Neuronal stem cell (in vitro differentiated cells): ENCODE measurements at regions not wholly inside any gene's neighbourhood (a gene's known extent, or its start where the extent isn't known, plus 50 kb on each side); places are given as distances from the start of the nearest gene placed in this dataset.

Experiments
- DNase-seq: peaks from one replicate; pipeline ENCODE4 v3.0.0-alpha.2; 2013; ENCODE audit warnings: low spot score
- H2AFZ ChIP-seq: one replicate; pipeline ENCODE4 v1.6.1; 2013; ENCODE audit warnings: mild to moderate bottlenecking, low read length, inconsistent platforms
- H2AK5ac ChIP-seq: 2 replicates; pipeline ENCODE4 v1.6.1; 2013; ENCODE audit warnings: low read depth, mild to moderate bottlenecking, inconsistent platforms, low read length, moderate library complexity, mixed read lengths
- H2BK120ac ChIP-seq: 2 replicates; pipeline ENCODE4 v1.6.1; 2013; ENCODE audit warnings: low read depth, mild to moderate bottlenecking, inconsistent platforms, low read length, moderate library complexity, mixed read lengths
- H2BK12ac ChIP-seq: one replicate; pipeline ENCODE4 v1.6.1; 2013; ENCODE audit warnings: low read length, inconsistent platforms
- H2BK15ac ChIP-seq: 2 replicates; pipeline ENCODE4 v1.6.1; 2013; ENCODE audit warnings: mild to moderate bottlenecking, low read length, inconsistent platforms, mixed read lengths
- H2BK5ac ChIP-seq: one replicate; pipeline ENCODE4 v1.6.1; 2013; ENCODE audit warnings: inconsistent platforms, mild to moderate bottlenecking, low read length, moderate library complexity
- H3K14ac ChIP-seq: one replicate; pipeline ENCODE4 v1.6.1; 2013; ENCODE audit warnings: low read length, inconsistent platforms
- H3K18ac ChIP-seq: 2 replicates; pipeline ENCODE4 v1.6.1; 2013; ENCODE audit warnings: low read length, inconsistent platforms
- H3K23ac ChIP-seq: 2 replicates; pipeline ENCODE4 v1.6.1; 2013; ENCODE audit warnings: low read depth, mild to moderate bottlenecking, mixed read lengths, low read length, inconsistent platforms; ENCODE audit not compliant: poor library complexity
- H3K27ac ChIP-seq: replicated peaks from 3 replicates; pipeline ENCODE4 v1.5.1; 2013; ENCODE audit warnings: low read length, inconsistent platforms
- H3K27me3 ChIP-seq, 3 experiments: 2 replicates each; pipeline ENCODE4 v1.6.1; 2013; ENCODE audit warnings: low read length in 3 of 3, mild to moderate bottlenecking in 2 of 3, inconsistent platforms in 1 of 3, low read depth in 1 of 3, mixed read lengths in 1 of 3, moderate library complexity in 1 of 3; ENCODE audit not compliant: control insufficient read depth in 3 of 3, insufficient read depth in 3 of 3
- H3K36me3 ChIP-seq, 2 donors: replicated peaks in 1 of 2; 2 replicates each; pipeline ENCODE4 v1.6.1; 2013; ENCODE audit warnings: low read length in 2 of 2; ENCODE audit not compliant: control insufficient read depth in 2 of 2, insufficient read depth in 2 of 2
- H3K4ac ChIP-seq: 2 replicates; pipeline ENCODE4 v1.6.1; 2013; ENCODE audit warnings: inconsistent platforms, mild to moderate bottlenecking, low read length, moderate library complexity
- H3K4me1 ChIP-seq, 2 donors: 1 replicate in 1 of 2; 2 replicates in 1 of 2; pipeline ENCODE4 v1.6.1; 2013; ENCODE audit warnings: low read length in 2 of 2, low read depth in 1 of 2; ENCODE audit not compliant: control insufficient read depth in 2 of 2, insufficient read depth in 1 of 2
- H3K4me2 ChIP-seq: one replicate; pipeline ENCODE4 v1.6.1; 2013; ENCODE audit warnings: mild to moderate bottlenecking, low read length, inconsistent platforms; ENCODE audit not compliant: insufficient read depth, poor library complexity, severe bottlenecking
- H3K4me3 ChIP-seq, 2 donors: 2 replicates each; pipeline ENCODE4 v1.5.1; 2013; ENCODE audit warnings: low read length in 2 of 2, mild to moderate bottlenecking in 2 of 2, inconsistent platforms in 1 of 2, moderate library complexity in 1 of 2
- H3K79me1 ChIP-seq: one replicate; pipeline ENCODE4 v1.6.1; 2013; ENCODE audit warnings: low read depth, mild to moderate bottlenecking, inconsistent platforms, low read length, moderate library complexity
- H3K9ac ChIP-seq: one replicate; pipeline ENCODE4 v1.6.1; 2013; ENCODE audit warnings: mild to moderate bottlenecking, low read depth, low read length, inconsistent platforms; ENCODE audit not compliant: poor library complexity
- H3K9me3 ChIP-seq, 2 donors: replicated peaks in 1 of 2; 2 replicates each; pipeline versions ENCODE3 to v1.6.1; 2013; ENCODE audit warnings: low read length in 2 of 2, mild to moderate bottlenecking in 2 of 2, inconsistent platforms in 1 of 2, low read depth in 1 of 2, mixed read lengths in 1 of 2, moderate library complexity in 1 of 2; ENCODE audit not compliant: control insufficient read depth in 2 of 2, insufficient read depth in 1 of 2
- H4K8ac ChIP-seq: one replicate; pipeline ENCODE4 v1.6.1; 2013; ENCODE audit warnings: low read depth, mild to moderate bottlenecking, inconsistent platforms, low read length, moderate library complexity
- H4K91ac ChIP-seq: one replicate; pipeline ENCODE4 v1.6.1; 2013; ENCODE audit warnings: low read length, low read depth, mild to moderate bottlenecking, inconsistent platforms; ENCODE audit not compliant: poor library complexity
- WGBS, 2 donors: extraction: QIAGEN DNeasy Blood & Tissue Kit; methylation state at CpG; one replicate each; pipeline ENCODE4 v1.1.7; 2013; ENCODE audit warnings: missing lambda C conversion rate in 2 of 2, mixed read lengths in 1 of 2; ENCODE audit not compliant: insufficient read length in 2 of 2, insufficient replicate concordance in 1 of 2; ENCODE audit errors: extremely low coverage in 2 of 2; 5-methylcytosine and 5-hydroxymethylcytosine counted together

- Histone ChIP-seq H2BK120ac (no peak overlapping the region), H3K79me1 (no peaks in the 10 kb centered on the region), H3K4me1 (no peaks in the 10 kb centered on the region), H3K36me3 (no peaks in the 10 kb centered on the region), H3K4me2 (no peak overlapping the region), H2AFZ (no peak overlapping the region), H3K18ac (no peak overlapping the region), H4K91ac (no peak overlapping the region), H2BK12ac (no peak overlapping the region), H3K9ac (no peak overlapping the region), H2BK15ac (no peak overlapping the region), H3K27ac (no peak overlapping the region), H4K8ac (no peak overlapping the region), H3K23ac (no peak overlapping the region), H3K27me3 (no peaks in the 10 kb centered on the region), H2AK5ac (no peak overlapping the region), H2BK5ac (no peak overlapping the region), H3K4ac (no peak overlapping the region), H3K14ac (no peak overlapping the region), H3K9me3 (no peaks in the 10 kb centered on the region), H3K4me3 (no peak overlapping the region)
- DNase-seq: no peak
- no CpG with 5 or more reads among the region's 3 CpGs for WGBS, 2 donors
These were observed 105.8 kb upstream of the EGFL6 start for GRCh38 chrX:13463608-13464007.

GRCh38 chrX:13452283-13452682, 117.1 kb upstream of the EGFL6 start:
- H2AK5ac ChIP-seq: no peak overlapping the region
- no peak overlapping the region for H4K8ac ChIP-seq
- H3K36me3 ChIP-seq: no peaks in the 10 kb centered on the region
- H3K14ac ChIP-seq: no peak overlapping the region
- H3K27me3 ChIP-seq: no peaks in the 10 kb centered on the region
- no peak overlapping the region for H2BK15ac ChIP-seq
- no peaks in the 10 kb centered on the region for H3K9me3 ChIP-seq
- no peak overlapping the region for H2BK5ac ChIP-seq
- no peak overlapping the region for H3K4me3 ChIP-seq
- no peak overlapping the region for H3K9ac ChIP-seq
- H2BK12ac ChIP-seq: no peak overlapping the region
- WGBS, 2 donors: no CpG with 5 or more reads among the region's 7 CpGs
- H2BK120ac ChIP-seq: no peak overlapping the region
- H2AFZ ChIP-seq: peak overlapping the region; percentile 21
- no peak overlapping the region for H3K27ac ChIP-seq
- no peak for DNase-seq
- H3K4me1 ChIP-seq: peaks cover 2 to 3% of the 10 kb centered on the region in 2 donors
- no peak overlapping the region for H3K23ac ChIP-seq
- no peak overlapping the region for H3K4ac ChIP-seq
- no peak overlapping the region for H3K18ac ChIP-seq
- H3K4me2 ChIP-seq: no peak overlapping the region
- no peaks in the 10 kb centered on the region for H3K79me1 ChIP-seq
- H4K91ac ChIP-seq: no peak overlapping the region

GRCh38 chrX:13449441-13449840, 120.0 kb upstream of the EGFL6 start:
- Histone ChIP-seq H3K27ac (no peak overlapping the region), H4K8ac (no peak overlapping the region), H3K27me3 (no peaks in the 10 kb centered on the region), H4K91ac (no peak overlapping the region), H3K18ac (no peak overlapping the region), H3K4ac (no peak overlapping the region), H3K4me2 (no peak overlapping the region), H3K9me3 (peaks cover 0 to 2% of the 10 kb centered on the region in 2 donors), H2BK15ac (no peak overlapping the region), H3K23ac (no peak overlapping the region), H2BK12ac (no peak overlapping the region), H3K9ac (no peak overlapping the region), H2BK120ac (no peak overlapping the region), H3K36me3 (no peaks in the 10 kb centered on the region), H2BK5ac (no peak overlapping the region), H3K79me1 (no peaks in the 10 kb centered on the region), H2AK5ac (no peak overlapping the region), H2AFZ (no peak overlapping the region), H3K4me3 (no peak overlapping the region), H3K4me1 (peaks cover 2 to 3% of the 10 kb centered on the region in 2 donors), H3K14ac (no peak overlapping the region)
- DNase-seq: no peak

GRCh38 chrX:13448941-13449340, 120.5 kb upstream of the EGFL6 start:
- Histone ChIP-seq H2AFZ (no peak overlapping the region), H3K14ac (no peak overlapping the region), H3K18ac (no peak overlapping the region), H3K4me3 (no peak overlapping the region), H3K23ac (no peak overlapping the region), H4K91ac (no peak overlapping the region), H2BK12ac (no peak overlapping the region), H4K8ac (no peak overlapping the region), H3K36me3 (no peaks in the 10 kb centered on the region), H3K9ac (no peak overlapping the region), H2BK5ac (no peak overlapping the region), H3K27ac (no peak overlapping the region), H3K27me3 (no peaks in the 10 kb centered on the region), H3K4me2 (no peak overlapping the region), H3K4me1 (peaks cover 2 to 3% of the 10 kb centered on the region in 2 donors), H2AK5ac (no peak overlapping the region), H3K4ac (no peak overlapping the region), H2BK15ac (no peak overlapping the region), H3K79me1 (no peaks in the 10 kb centered on the region), H2BK120ac (no peak overlapping the region), H3K9me3 (peaks cover 0 to 2% of the 10 kb centered on the region in 2 donors)
- DNase-seq: no peak
- WGBS, 2 donors: no CpG with 5 or more reads among the region's 2 CpGs
